H9 (cell line): ENCODE measurements at regions not wholly inside any gene's neighbourhood (a gene's known extent, or its start where the extent isn't known, plus 50 kb on each side); places are given as distances from the start of the nearest gene placed in this dataset.

Source experiments
- DNase-seq: peaks from one replicate; pipeline ENCODE4 v3.0.0-alpha.2; 2017
- H2AFZ ChIP-seq: one replicate; pipeline ENCODE4 v1.6.1; 2013; ENCODE audit warnings: mild to moderate bottlenecking, low read length, control low read depth, moderate library complexity
- H2AK5ac ChIP-seq: 2 replicates; pipeline ENCODE4 v1.6.1; 2013; ENCODE audit warnings: low read length, control low read depth, mixed read lengths; ENCODE audit not compliant: insufficient read length
- H2BK120ac ChIP-seq: one replicate; pipeline ENCODE4 v1.6.1; 2013; ENCODE audit warnings: low read depth, mild to moderate bottlenecking, low read length, control low read depth, inconsistent platforms; ENCODE audit not compliant: poor library complexity, severe bottlenecking
- H2BK12ac ChIP-seq: 2 replicates; pipeline ENCODE4 v1.6.1; 2013; ENCODE audit warnings: low read length, control low read depth, mixed read lengths, low read depth; ENCODE audit not compliant: insufficient read length
- H2BK15ac ChIP-seq: 2 replicates; pipeline ENCODE4 v1.6.1; 2013; ENCODE audit warnings: low read depth, low read length, control low read depth
- H2BK20ac ChIP-seq: one replicate; pipeline ENCODE4 v1.6.1; 2013; ENCODE audit warnings: low read depth, mild to moderate bottlenecking, low read length, control low read depth, inconsistent platforms; ENCODE audit not compliant: poor library complexity, severe bottlenecking
- H2BK5ac ChIP-seq: 2 replicates; pipeline ENCODE4 v1.6.1; 2013; ENCODE audit warnings: low read length, control low read depth, mixed read lengths; ENCODE audit not compliant: insufficient read length
- H3K14ac ChIP-seq: 2 replicates; pipeline ENCODE4 v1.6.1; 2013; ENCODE audit warnings: low read length, control low read depth; ENCODE audit not compliant: insufficient read depth
- H3K18ac ChIP-seq: 2 replicates; pipeline ENCODE4 v1.6.1; 2013; ENCODE audit warnings: low read depth, mild to moderate bottlenecking, mixed read lengths, low read length, control low read depth; ENCODE audit not compliant: insufficient read length
- H3K23ac ChIP-seq: 2 replicates; pipeline ENCODE4 v1.6.1; 2013; ENCODE audit warnings: low read length, control low read depth, mixed read lengths, low read depth; ENCODE audit not compliant: insufficient read length
- H3K23me2 ChIP-seq: 2 replicates; pipeline ENCODE4 v1.6.1; 2013; ENCODE audit warnings: low read depth, mild to moderate bottlenecking, mixed read lengths, low read length, control low read depth; ENCODE audit not compliant: insufficient read length, poor library complexity, severe bottlenecking
- H3K27ac ChIP-seq: 2 replicates; pipeline ENCODE4 v1.5.1; 2013; ENCODE audit warnings: low read length, control low read depth, mixed read lengths, low read depth; ENCODE audit not compliant: insufficient read length
- H3K27me3 ChIP-seq: 2 replicates; pipeline ENCODE4 v1.6.1; 2013; ENCODE audit warnings: low read length, control low read depth, inconsistent platforms; ENCODE audit not compliant: insufficient read depth
- H3K4ac ChIP-seq: 2 replicates; pipeline ENCODE4 v1.6.1; 2013; ENCODE audit warnings: low read depth, mild to moderate bottlenecking, control low read depth, inconsistent platforms, low read length, moderate library complexity
- H3K4me1 ChIP-seq: 2 replicates; pipeline ENCODE4 v1.6.1; 2013; ENCODE audit warnings: low read length, control low read depth, inconsistent platforms; ENCODE audit not compliant: insufficient read depth
- H3K4me2 ChIP-seq: 2 replicates; pipeline ENCODE4 v1.6.1; 2013; ENCODE audit warnings: low read length, control low read depth, mixed read lengths; ENCODE audit not compliant: insufficient read length, insufficient read depth
- H3K56ac ChIP-seq: 2 replicates; pipeline ENCODE4 v1.6.1; 2013; ENCODE audit warnings: low read depth, mild to moderate bottlenecking, mixed read lengths, low read length, control low read depth; ENCODE audit not compliant: insufficient read length
- H3K79me1 ChIP-seq: 2 replicates; pipeline ENCODE4 v1.6.1; 2013; ENCODE audit warnings: low read depth, mild to moderate bottlenecking, moderate library complexity, low read length, control low read depth, inconsistent platforms; ENCODE audit not compliant: insufficient read depth, poor library complexity, severe bottlenecking
- H3K79me2 ChIP-seq: 2 replicates; pipeline ENCODE4 v1.6.1; 2013; ENCODE audit warnings: low read length, control low read depth, inconsistent platforms; ENCODE audit not compliant: insufficient read depth
- H3K9ac ChIP-seq: 2 replicates; pipeline ENCODE4 v1.6.1; 2013; ENCODE audit warnings: low read length, control low read depth, mixed read lengths; ENCODE audit not compliant: insufficient read length; ENCODE audit errors: extremely low read depth
- H3K9me3 ChIP-seq: one replicate; pipeline ENCODE4 v1.6.1; 2013; ENCODE audit warnings: low read depth, low read length, inconsistent platforms; ENCODE audit not compliant: control insufficient read depth
- H3T11ph ChIP-seq: one replicate; pipeline ENCODE4 v1.6.1; 2013; ENCODE audit warnings: mild to moderate bottlenecking, low read length, control low read depth, inconsistent platforms
- H4K20me1 ChIP-seq: one replicate; pipeline ENCODE4 v1.6.1; 2013; ENCODE audit not compliant: control insufficient read depth, insufficient read length, insufficient read depth
- H4K5ac ChIP-seq: 2 replicates; pipeline ENCODE4 v1.6.1; 2013; ENCODE audit warnings: low read depth, mild to moderate bottlenecking, mixed read lengths, low read length, control low read depth; ENCODE audit not compliant: insufficient read length
- H4K8ac ChIP-seq: replicated peaks from 2 replicates; pipeline ENCODE4 v1.6.1; 2013; ENCODE audit warnings: low read length, control low read depth, mixed read lengths, low read depth; ENCODE audit not compliant: insufficient read length
- H4K91ac ChIP-seq: 2 replicates; pipeline ENCODE4 v1.6.1; 2013; ENCODE audit warnings: low read depth, mild to moderate bottlenecking, moderate library complexity, mixed read lengths, low read length, control low read depth; ENCODE audit not compliant: insufficient read length
- H3K27ac Mint-ChIP-seq, 3 experiments: 2 replicates in 2 of 3; 3 replicates in 1 of 3; pipeline ENCODE4 v1.8.0; 2020 to 2021; ENCODE audit warnings: mixed read lengths in 3 of 3, mild to moderate bottlenecking in 1 of 3, moderate library complexity in 1 of 3
- H3K27me3 Mint-ChIP-seq: 2 replicates; pipeline ENCODE4 v1.8.0; 2021; ENCODE audit warnings: low read depth, mild to moderate bottlenecking, moderate library complexity, mixed read lengths
- H3K36me3 Mint-ChIP-seq, 3 experiments: 2 replicates in 2 of 3; 3 replicates in 1 of 3; pipeline ENCODE4 v1.8.0; 2020 to 2021; ENCODE audit warnings: low read depth in 3 of 3, mixed read lengths in 3 of 3; ENCODE audit not compliant: insufficient read depth in 1 of 3
- H3K4me1 Mint-ChIP-seq, 2 experiments: 2 replicates each; pipeline ENCODE4 v1.8.0; 2020; ENCODE audit warnings: mixed read lengths in 2 of 2
- H3K4me3 Mint-ChIP-seq, 2 experiments: 2 replicates in 1 of 2; 3 replicates in 1 of 2; pipeline ENCODE4 v1.8.0; 2020 to 2021; ENCODE audit warnings: mild to moderate bottlenecking in 2 of 2, mixed read lengths in 2 of 2, moderate library complexity in 1 of 2
- H3K9me3 Mint-ChIP-seq, 2 experiments: 2 replicates in 1 of 2; 3 replicates in 1 of 2; pipeline ENCODE4 v1.8.0; 2020; ENCODE audit warnings: mild to moderate bottlenecking in 2 of 2, mixed read lengths in 2 of 2, moderate library complexity in 1 of 2
- CTCF ChIP-seq: fragments of 200-600 bp; sonication (generic); conservative IDR thresholded peaks from 3 replicates; pipeline ENCODE4 v1.8.0; 2021; ENCODE audit warnings: antibody characterized with exemption, mild to moderate bottlenecking
- WGBS: extraction: QIAGEN DNeasy Blood & Tissue Kit; methylation state at CpG from one replicate; pipeline ENCODE4 v1.1.7; 2013; ENCODE audit warnings: missing lambda C conversion rate, low lambda C conversion rate, mixed read lengths; ENCODE audit not compliant: insufficient read length; ENCODE audit errors: extremely low coverage; 5-methylcytosine and 5-hydroxymethylcytosine counted together

GRCh38 chr4:27132497-27132896, 271.9 kb downstream of the STIM2 start:
- no peak overlapping the region for H2BK5ac ChIP-seq
- no peak for DNase-seq
- no peak overlapping the region for H3K4me3 Mint-ChIP-seq
- H2AK5ac ChIP-seq, result no peak overlapping the region
- no peaks in the 10 kb centered on the region for H3K9me3 ChIP-seq
- WGBS, result no CpG with 5 or more reads among the region's 1 CpG
- H3K4me2 ChIP-seq, result no peak overlapping the region
- H3K23me2 ChIP-seq, result no peaks in the 10 kb centered on the region
- no peak overlapping the region for H2AFZ ChIP-seq
- H3K36me3 Mint-ChIP-seq, result peaks cover 7 to 26% (median 7%) of the 10 kb centered on the region in 3 experiments
- H4K20me1 ChIP-seq, result no peaks in the 10 kb centered on the region
- H2BK20ac ChIP-seq, result no peak overlapping the region
- H3K4ac ChIP-seq, result no peak overlapping the region
- no peak overlapping the region for H3K18ac ChIP-seq
- no peak overlapping the region for H4K91ac ChIP-seq
- no peaks in the 10 kb centered on the region for H3K27me3 ChIP-seq
- no peaks in the 10 kb centered on the region; the same call in 1 of the 2 replicates for H3K27me3 Mint-ChIP-seq
- H4K5ac ChIP-seq, result no peak overlapping the region
- no peak overlapping the region for H2BK15ac ChIP-seq
- peaks cover 2% of the 10 kb centered on the region; the same call in 1 of the 2 replicates for H3K4me1 ChIP-seq
- H2BK12ac ChIP-seq, result no peak overlapping the region
- peaks cover 7 to 16% of the 10 kb centered on the region in 2 experiments for H3K9me3 Mint-ChIP-seq
- no peak for TF ChIP-seq CTCF
- no peak overlapping the region for H3K27ac Mint-ChIP-seq
- H3K79me1 ChIP-seq, result no peaks in the 10 kb centered on the region
- no peak overlapping the region for H3T11ph ChIP-seq
- H3K27ac ChIP-seq, result no peak overlapping the region
- no peaks in the 10 kb centered on the region for H3K79me2 ChIP-seq
- H3K9ac ChIP-seq, result no peak overlapping the region
- peaks cover 27 to 32% of the 10 kb centered on the region in 2 experiments for H3K4me1 Mint-ChIP-seq
- no peak overlapping the region for H3K56ac ChIP-seq
- no peak overlapping the region for H2BK120ac ChIP-seq
- H4K8ac ChIP-seq, result no peak overlapping the region
- H3K14ac ChIP-seq, result no peak overlapping the region
- no peak overlapping the region for H3K23ac ChIP-seq
